GM19463 (cell line): ENCODE measurements at regions not wholly inside any gene's neighbourhood (a gene's known extent, or its start where the extent isn't known, plus 50 kb on each side); places are given as distances from the start of the nearest gene placed in this dataset.

ENCODE experiments used
- ATAC-seq: cut with Tn5 transposase; IDR thresholded peaks from one replicate; pipeline ENCODE4 v1.9.1; 2021; ENCODE audit warnings: mild to moderate bottlenecking, moderate library complexity; ENCODE audit not compliant: unreplicated experiment

DNA sequence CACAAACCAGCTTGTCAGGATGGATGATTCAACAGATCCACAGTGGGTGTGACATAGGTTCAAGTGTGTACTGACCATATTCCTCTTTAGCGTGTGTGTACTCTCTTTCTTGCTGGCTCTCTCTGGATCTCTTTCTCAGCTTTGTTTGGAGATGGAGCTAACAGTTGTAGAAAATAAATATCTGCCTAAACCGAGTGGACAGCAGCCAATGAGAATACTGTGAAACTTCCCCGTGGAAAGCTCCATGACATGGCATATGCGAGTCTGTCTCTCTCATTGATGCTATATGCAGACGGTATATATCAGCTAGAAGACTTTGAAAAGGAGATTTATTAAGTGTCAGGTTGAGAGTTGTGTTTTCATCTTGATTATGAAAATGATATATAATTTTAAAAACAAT lies 406.5 kb upstream of the SUCLG2 start:
- no peak for ATAC-seq

- ATAC-seq: no peak
These were observed 405.8 kb upstream of the SUCLG2 start for GRCh38 chr3:68060191-68060590.

- ATAC-seq: no peak
These were observed 405.3 kb upstream of the SUCLG2 start for GRCh38 chr3:68059628-68060152.

DNA sequence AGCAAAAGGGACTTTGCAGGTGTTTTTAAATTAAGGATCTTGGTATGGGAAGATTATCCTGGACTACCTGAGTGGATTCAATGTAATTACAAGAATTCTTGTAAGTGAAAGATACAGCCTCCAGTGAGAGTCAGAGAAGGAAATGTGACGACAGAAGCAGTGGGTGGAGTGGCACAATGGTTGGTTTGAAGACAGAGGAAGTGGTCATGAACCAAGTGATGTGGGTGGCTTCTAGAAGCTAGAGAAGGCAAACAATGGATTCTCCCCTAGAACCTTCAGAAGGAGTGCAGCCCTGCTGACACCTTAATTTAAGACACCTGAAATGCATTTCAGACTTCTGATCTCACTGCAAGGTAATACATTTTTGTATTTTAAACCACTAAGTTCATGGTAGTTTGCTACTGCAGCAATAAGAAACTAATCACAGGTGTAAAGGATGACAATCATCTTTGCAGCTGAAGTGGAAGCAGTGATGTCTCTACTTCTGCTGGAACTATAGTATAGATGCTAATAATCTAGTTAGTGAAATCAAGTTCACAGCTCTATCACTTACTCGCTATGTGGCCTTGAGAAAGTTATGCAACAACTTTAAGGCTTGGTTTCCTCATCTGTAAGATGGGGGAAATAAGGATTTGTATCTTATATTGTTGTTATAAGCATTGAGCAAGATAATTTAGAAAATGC lies 403.4 kb upstream of the SUCLG2 start:
- ATAC-seq: no peak

- no peak for ATAC-seq
These were observed 402.1 kb upstream of the SUCLG2 start for GRCh38 chr3:68056556-68056955.

GRCh38 chr3:68055215-68055614 lies 400.8 kb upstream of the SUCLG2 start:
- no peak for ATAC-seq

GRCh38 chr3:68049776-68050175 lies 395.4 kb upstream of the SUCLG2 start:
- no peak for ATAC-seq

DNA sequence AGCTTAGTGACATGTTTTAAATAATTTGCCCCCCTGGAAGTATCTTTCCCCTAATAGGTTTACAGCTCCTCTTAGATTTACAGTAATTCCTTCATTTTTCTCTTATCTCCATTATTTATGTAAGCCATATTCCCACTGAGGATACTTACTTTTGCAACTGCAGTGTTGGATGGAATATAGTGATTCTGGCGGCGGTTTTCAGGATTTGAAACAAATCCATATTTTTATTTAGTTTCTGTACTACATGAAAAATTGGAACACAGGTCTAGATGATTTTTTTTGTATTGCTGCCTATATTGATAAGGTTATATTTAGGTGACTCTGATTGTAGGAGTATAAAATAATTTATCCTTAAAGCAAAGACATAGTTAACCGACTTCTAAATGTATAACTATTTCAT lies 391.6 kb upstream of the SUCLG2 start:
- no peak for ATAC-seq

GRCh38 chr3:68033867-68034266 lies 379.5 kb upstream of the SUCLG2 start:
- no peak for ATAC-seq

DNA sequence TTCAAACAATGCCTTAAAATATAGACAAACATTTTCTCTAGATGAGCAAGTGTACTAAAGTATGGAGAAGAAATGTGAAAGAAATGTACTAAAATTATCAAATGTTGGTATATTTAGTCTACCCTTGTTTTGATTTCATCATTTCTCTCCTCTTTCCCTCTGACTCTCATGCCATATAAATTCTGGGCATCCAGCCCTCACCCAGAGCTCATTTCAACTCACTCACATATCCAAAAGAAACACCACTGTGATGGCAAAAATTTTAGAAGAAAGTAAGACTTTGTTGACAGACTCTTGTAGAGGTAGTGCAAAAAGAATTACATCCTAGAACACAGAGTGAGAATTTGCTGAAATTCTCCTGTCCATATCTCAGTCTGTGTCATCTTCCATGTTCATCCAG lies 377.8 kb upstream of the SUCLG2 start:
- no peak for ATAC-seq

DNA sequence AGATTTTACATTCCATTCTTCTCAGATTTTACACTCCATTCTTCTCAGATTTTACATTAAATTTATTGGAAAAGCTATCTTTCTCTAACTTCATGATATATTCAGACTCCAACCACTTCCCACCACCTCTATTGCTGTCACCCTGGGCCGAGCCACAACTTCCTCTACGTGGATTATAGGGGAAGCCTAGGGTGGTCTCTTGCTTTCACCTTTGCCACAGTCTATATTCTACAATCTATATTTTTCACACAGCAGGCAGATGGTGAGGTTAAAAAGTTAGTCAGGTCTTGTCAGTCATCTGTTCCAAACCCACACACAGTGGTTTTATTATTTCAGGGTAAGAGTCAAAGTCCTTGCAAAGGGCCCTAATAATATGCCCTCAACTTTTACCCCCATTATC lies 370.8 kb upstream of the SUCLG2 start:
- ATAC-seq: no peak

DNA sequence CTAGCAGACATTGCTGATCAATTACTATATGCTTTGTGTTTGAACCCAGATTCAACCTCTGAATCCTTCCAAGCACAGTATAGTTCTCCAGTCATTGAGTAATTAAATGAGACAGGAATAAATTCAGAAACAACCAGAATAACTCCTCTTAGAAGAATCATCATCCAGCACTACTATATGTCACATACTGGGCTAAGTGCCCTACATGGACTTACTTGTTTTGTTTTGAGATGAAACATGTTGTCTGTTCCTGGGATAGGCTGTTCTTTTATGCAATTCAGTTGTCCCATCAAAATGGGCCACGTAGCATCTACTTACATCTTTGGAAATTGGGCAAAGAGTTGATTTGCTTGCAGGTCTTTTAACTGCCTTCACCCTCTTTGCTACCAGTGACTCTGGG lies 365.5 kb upstream of the SUCLG2 start:
- no peak for ATAC-seq

DNA sequence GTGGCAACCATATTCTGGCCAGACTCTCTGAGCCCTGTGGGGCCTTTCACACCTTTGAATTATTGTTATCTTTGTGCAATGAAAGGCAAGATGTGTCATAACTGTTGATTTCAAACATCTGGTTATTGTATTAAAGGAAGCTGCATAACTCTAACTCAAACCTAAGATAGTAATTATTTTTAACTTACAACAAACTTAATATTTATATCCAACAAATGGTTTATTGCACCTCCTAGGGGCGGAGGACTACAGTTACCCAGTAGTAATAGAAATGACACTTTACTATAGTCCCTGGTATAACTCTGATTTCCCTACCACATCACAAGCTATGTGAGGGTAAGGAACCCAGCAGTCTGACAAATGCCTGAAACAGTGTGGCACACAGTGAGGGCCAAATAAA lies 363.9 kb upstream of the SUCLG2 start:
- no peak for ATAC-seq

DNA sequence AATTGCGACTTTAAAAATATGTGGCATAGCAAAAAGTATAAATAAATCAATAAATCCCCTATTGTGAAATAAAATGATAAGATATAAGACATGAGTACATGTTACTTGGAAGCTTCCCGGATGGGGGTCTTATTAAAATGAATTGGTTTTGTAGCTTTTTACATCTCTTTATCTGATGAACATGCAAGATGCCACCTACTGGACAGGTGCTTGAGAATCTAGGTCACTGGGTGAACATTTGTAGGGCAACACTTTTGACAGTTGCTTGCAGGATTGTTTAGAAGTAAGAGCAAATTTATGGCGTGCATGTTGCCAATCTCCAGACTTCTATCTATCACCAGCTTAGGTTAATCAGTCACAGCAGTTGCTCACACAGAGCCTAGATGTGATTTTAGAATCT lies 362.7 kb upstream of the SUCLG2 start:
- no peak for ATAC-seq

DNA sequence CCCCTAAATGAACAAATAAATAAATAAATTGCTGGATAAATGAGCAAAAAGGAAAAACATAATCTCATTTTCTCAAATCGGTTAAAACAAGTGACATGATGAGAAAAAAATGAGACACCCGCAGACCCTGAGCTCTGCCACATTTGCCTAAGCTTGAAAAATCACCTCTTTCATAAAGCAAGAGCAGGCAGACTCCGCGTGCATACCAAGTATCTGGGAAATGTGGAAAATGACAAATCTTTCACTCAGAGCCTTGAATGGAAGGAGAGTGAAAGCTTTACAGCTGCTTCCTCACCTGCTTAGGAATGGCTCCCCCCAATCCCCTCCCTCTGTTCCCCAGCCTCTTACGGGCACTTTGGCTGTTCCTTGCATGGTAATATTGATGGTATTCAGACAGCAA lies 355.5 kb upstream of the SUCLG2 start:
- no peak for ATAC-seq

GRCh38 chr3:68007621-68008226 lies 353.3 kb upstream of the SUCLG2 start:
- no peak for ATAC-seq

DNA sequence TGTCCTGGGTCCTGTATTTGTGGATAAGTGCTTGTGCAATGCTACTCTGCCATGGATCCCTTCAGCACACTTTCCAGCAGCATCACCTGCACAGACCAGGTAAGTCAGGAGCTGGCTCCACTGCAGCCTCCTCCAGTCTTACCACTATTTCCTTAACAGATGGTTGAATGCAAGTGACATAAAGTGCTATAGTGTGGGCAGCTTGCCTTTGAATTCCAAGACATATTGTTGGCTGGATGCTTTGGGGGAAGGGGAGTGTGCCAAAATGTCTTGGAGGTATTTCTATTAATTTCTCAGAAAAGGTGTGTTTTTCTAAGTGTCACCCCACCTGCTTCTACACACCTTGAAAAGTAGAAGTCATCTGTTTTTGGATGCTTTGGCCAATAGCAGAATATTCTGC lies 352.2 kb upstream of the SUCLG2 start:
- no peak for ATAC-seq

GRCh38 chr3:68004091-68004490 lies 349.7 kb upstream of the SUCLG2 start:
- ATAC-seq: no peak

DNA sequence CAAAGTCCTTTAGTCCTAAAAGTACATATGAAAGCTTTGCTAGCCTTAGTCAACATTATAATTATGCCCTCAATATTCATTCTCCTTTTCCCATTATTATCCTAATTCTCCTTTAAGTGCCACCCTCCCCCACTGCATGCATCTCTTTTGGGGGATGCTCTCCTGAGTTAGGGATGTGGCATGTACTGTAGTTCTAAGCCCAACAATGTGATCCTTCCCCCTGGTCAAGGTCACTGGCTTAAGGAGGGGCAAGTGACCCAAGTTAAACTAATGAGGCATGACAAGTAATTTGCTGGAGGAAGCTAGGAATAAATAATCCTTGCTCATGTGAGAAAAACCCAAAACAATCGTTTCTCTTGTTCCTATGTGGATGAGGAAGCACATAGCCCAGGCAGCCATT lies 343.9 kb upstream of the SUCLG2 start:
- ATAC-seq: no peak

GRCh38 chr3:67995206-67995605 lies 340.8 kb upstream of the SUCLG2 start:
- no peak for ATAC-seq

GRCh38 chr3:67986706-67987105 lies 332.3 kb upstream of the SUCLG2 start:
- ATAC-seq: no peak

DNA sequence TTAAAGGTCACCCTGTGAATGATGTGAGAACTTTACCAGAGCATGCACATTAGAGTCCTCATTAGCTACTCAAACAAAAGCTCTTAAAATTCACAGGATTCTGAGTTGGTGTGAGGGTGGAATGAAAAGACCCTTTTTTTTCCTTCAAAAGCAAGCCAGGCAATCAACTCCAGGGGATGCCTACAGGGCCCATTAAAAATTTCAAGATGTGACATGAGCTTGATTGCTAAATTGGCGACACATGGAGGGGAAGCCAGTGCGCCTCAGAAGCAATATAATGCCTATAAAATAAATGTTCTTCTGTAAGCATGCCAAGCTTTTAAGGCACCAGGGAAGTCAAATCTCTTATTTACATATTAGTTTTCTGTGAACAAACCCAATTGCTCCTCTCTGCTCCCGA lies 328.8 kb upstream of the SUCLG2 start:
- no peak for ATAC-seq

DNA sequence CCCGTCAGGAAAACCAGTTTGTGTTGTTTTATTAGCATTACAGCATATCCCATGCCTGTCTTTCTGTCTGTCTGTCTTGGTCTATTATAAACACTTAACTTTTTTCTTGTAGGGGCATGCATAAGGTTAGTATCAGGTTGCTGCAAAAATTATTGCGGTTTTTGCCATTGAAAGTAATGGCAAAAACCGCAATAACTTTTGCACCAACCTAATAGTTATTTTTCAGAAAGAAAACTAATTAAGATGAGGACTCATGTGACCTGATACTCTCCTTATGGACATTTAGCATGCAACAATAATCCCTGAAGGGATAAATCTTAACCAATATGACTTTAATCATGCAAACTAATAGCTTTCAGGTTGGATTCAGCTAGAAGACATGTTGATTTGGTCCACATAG lies 326.7 kb upstream of the SUCLG2 start:
- ATAC-seq: no peak
